Gastrocnemius medialis (tissue), 4 donors: ENCODE measurements at regions not wholly inside any gene's neighbourhood (a gene's known extent, or its start where the extent isn't known, plus 50 kb on each side); places are given as distances from the start of the nearest gene placed in this dataset.

Source experiments
- ATAC-seq, 2 donors: fragments of 150-250 bp; one replicate each; pipeline ENCODE4 v1.9.1; 2016
- DNase-seq, 2 donors: peaks; one replicate each; pipeline ENCODE4 v3.0.0-alpha.2; 2019
- H3K27ac ChIP-seq, 4 donors: fragments of 200-600 bp; sonication (generic); 1 replicate in 1 of 4; 2 replicates in 3 of 4; pipeline ENCODE4 v1.5.1; 2016 to 2018; ENCODE audit warnings: mild to moderate bottlenecking in 2 of 4, moderate library complexity in 1 of 4
- H3K27me3 ChIP-seq, 3 donors: fragments of 200-600 bp; sonication (generic) in 2 of 3; 1 replicate in 1 of 3; 2 replicates in 2 of 3; pipeline versions ENCODE4 v1.5.1 to v1.6.0; 2016 to 2019; ENCODE audit warnings: mild to moderate bottlenecking in 1 of 3, moderate library complexity in 1 of 3
- H3K36me3 ChIP-seq, 2 donors: fragments of 200-600 bp; sonication (generic) in 1 of 2; one replicate each; pipeline ENCODE4 v1.5.1; 2017 to 2018
- H3K4me1 ChIP-seq, 2 donors: fragments of 200-600 bp; sonication (generic) in 1 of 2; one replicate each; pipeline ENCODE4 v1.5.1; 2016 to 2017; ENCODE audit warnings: mild to moderate bottlenecking in 2 of 2
- H3K4me3 ChIP-seq, 4 donors: fragments of 200-600 bp; sonication (generic) in 3 of 4; 1 replicate in 1 of 4; 2 replicates in 3 of 4; pipeline ENCODE4 v1.5.1; 2016 to 2019; ENCODE audit warnings: mild to moderate bottlenecking in 2 of 4
- H3K9me3 ChIP-seq, 3 donors: fragments of 200-600 bp; sonication (generic) in 2 of 3; 1 replicate in 1 of 3; 2 replicates in 2 of 3; pipeline ENCODE4 v1.5.1; 2016 to 2019
- CTCF ChIP-seq, 5 experiments: fragments of 450-650 bp in 3 of 5; fragments of 200-600 bp in 2 of 5; sonication (generic) in 2 of 5; IDR thresholded peaks in 4 of 5; conservative IDR thresholded peaks in 1 of 5; 1 replicate in 4 of 5; 2 replicates in 1 of 5; pipeline ENCODE4 v1.5.1; 2016 to 2019; ENCODE audit warnings: antibody characterized with exemption in 5 of 5, mild to moderate bottlenecking in 3 of 5, moderate library complexity in 3 of 5
- POLR2A ChIP-seq, 2 donors: fragments of 450-650 bp; IDR thresholded peaks; one replicate each; pipeline ENCODE4 v1.6.1; 2017; ENCODE audit warnings: antibody characterized with exemption in 2 of 2, mild to moderate bottlenecking in 2 of 2, moderate library complexity in 2 of 2
- in situ Hi-C, 4 donors: fragments of 200-750 bp; cut with MboI; loops; one replicate each; pipeline versions ENCODE4 v1.15.0 to v1.8.0; 2017; ENCODE audit warnings: low sequenced_read_pairs in 4 of 4
- intact Hi-C: fragments of 100-400 bp; cut with DNase I; formaldehyde crosslinking; loops from one replicate; pipeline ENCODE4 v1.15.1; 2023; ENCODE audit warnings: low total_unique reads

- in situ Hi-C loops: no loop called here
- peaks cover 0 to 5% (median 0%) of the 10 kb centered on the region in 3 donors for H3K27me3 ChIP-seq
These were observed 50.7 kb upstream of the TMEM260 start for GRCh38 chr14:56528927-56529326.

More at GRCh38 chr14:56528927-56529326, 50.7 kb upstream of the TMEM260 start:
- intact Hi-C loops: no loop called here
- no peak for DNase-seq
- no peak for ATAC-seq
- Histone ChIP-seq H3K27ac (no peak overlapping the region), H3K36me3 (no peaks in the 10 kb centered on the region), H3K4me1 (no peaks in the 10 kb centered on the region), H3K4me3 (no peak overlapping the region), H3K9me3 (no peaks in the 10 kb centered on the region)
- TF ChIP-seq POLR2A (IDR thresholded peaks at IDR 0.05) (no peak), CTCF (IDR thresholded peaks at IDR 0.05 in 4 of 5, conservative IDR thresholded peaks at IDR 0.05 in 1 of 5) (no peak)
